K562 (cell line): ENCODE measurements at regions not wholly inside any gene's neighbourhood (a gene's known extent, or its start where the extent isn't known, plus 50 kb on each side); places are given as distances from the start of the nearest gene placed in this dataset.

Source experiments
- PHB ChIP-seq: fragments of 250-450 bp; sonication (Bioruptor Pico); IDR thresholded peaks from 2 replicates; pipeline ENCODE4 v1.5.0; 2021
- SETDB1 ChIP-seq: IDR thresholded peaks from one replicate; pipeline ENCODE4 v1.6.1; 2012; ENCODE audit warnings: low read length, control low read depth, inconsistent platforms
- TF ChIP-seq, protein P1 (sequence below): fragments of 450-650 bp; IDR thresholded peaks from 2 replicates; pipeline ENCODE4 v1.6.1; 2016; ENCODE audit warnings: low read depth
- TF ChIP-seq, protein P2 (sequence below), 2 experiments: fragments of 450-650 bp; formaldehyde crosslinking in 1 of 2; IDR thresholded peaks; 2 replicates each; pipeline versions ENCODE4 v1.4.0 to v1.6.1; 2014 to 2020; ENCODE audit warnings: mild to moderate bottlenecking in 2 of 2, borderline replicate concordance in 1 of 2, low read depth in 1 of 2
- TF ChIP-seq, protein P3 (sequence below): sonication (generic); formaldehyde crosslinking; IDR thresholded peaks from 2 replicates; pipeline ENCODE4 v1.8.0; 2022; ENCODE audit warnings: mild to moderate bottlenecking, missing genetic modification reagents, borderline replicate concordance
- TF ChIP-seq, protein P4 (sequence below): fragments of 250-450 bp; sonication (Bioruptor Pico); IDR thresholded peaks from 2 replicates; pipeline ENCODE4 v1.6.1; 2021; ENCODE audit warnings: mild to moderate bottlenecking
- TF ChIP-seq, protein P5 (sequence below): fragments of 250-450 bp; sonication (Bioruptor Pico); IDR thresholded peaks from 2 replicates; pipeline ENCODE4 v1.8.0; 2021; ENCODE audit warnings: moderate library complexity, mild to moderate bottlenecking, inconsistent platforms

DNA sequence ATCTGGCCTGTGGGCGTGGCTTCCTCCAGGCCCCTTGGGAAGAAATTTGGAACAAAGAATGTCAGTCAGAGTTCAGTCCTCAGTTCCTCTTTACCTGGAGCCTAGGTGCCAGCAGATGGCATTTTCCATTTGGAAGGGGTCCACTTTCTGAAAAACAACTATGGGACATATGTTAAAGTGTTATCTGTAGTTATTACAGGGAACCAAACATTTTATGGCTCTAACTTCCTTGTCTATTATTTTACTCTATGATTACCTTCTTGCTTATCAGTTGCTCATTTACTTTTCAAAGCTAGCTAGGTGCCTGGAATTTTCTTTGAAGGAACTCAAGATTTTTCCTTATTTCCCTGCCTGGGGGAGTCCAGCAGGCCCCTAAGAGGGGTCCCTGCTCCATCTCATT lies 159.8 kb upstream of the PUDP start (continued):
- TF ChIP-seq, protein P1, sequence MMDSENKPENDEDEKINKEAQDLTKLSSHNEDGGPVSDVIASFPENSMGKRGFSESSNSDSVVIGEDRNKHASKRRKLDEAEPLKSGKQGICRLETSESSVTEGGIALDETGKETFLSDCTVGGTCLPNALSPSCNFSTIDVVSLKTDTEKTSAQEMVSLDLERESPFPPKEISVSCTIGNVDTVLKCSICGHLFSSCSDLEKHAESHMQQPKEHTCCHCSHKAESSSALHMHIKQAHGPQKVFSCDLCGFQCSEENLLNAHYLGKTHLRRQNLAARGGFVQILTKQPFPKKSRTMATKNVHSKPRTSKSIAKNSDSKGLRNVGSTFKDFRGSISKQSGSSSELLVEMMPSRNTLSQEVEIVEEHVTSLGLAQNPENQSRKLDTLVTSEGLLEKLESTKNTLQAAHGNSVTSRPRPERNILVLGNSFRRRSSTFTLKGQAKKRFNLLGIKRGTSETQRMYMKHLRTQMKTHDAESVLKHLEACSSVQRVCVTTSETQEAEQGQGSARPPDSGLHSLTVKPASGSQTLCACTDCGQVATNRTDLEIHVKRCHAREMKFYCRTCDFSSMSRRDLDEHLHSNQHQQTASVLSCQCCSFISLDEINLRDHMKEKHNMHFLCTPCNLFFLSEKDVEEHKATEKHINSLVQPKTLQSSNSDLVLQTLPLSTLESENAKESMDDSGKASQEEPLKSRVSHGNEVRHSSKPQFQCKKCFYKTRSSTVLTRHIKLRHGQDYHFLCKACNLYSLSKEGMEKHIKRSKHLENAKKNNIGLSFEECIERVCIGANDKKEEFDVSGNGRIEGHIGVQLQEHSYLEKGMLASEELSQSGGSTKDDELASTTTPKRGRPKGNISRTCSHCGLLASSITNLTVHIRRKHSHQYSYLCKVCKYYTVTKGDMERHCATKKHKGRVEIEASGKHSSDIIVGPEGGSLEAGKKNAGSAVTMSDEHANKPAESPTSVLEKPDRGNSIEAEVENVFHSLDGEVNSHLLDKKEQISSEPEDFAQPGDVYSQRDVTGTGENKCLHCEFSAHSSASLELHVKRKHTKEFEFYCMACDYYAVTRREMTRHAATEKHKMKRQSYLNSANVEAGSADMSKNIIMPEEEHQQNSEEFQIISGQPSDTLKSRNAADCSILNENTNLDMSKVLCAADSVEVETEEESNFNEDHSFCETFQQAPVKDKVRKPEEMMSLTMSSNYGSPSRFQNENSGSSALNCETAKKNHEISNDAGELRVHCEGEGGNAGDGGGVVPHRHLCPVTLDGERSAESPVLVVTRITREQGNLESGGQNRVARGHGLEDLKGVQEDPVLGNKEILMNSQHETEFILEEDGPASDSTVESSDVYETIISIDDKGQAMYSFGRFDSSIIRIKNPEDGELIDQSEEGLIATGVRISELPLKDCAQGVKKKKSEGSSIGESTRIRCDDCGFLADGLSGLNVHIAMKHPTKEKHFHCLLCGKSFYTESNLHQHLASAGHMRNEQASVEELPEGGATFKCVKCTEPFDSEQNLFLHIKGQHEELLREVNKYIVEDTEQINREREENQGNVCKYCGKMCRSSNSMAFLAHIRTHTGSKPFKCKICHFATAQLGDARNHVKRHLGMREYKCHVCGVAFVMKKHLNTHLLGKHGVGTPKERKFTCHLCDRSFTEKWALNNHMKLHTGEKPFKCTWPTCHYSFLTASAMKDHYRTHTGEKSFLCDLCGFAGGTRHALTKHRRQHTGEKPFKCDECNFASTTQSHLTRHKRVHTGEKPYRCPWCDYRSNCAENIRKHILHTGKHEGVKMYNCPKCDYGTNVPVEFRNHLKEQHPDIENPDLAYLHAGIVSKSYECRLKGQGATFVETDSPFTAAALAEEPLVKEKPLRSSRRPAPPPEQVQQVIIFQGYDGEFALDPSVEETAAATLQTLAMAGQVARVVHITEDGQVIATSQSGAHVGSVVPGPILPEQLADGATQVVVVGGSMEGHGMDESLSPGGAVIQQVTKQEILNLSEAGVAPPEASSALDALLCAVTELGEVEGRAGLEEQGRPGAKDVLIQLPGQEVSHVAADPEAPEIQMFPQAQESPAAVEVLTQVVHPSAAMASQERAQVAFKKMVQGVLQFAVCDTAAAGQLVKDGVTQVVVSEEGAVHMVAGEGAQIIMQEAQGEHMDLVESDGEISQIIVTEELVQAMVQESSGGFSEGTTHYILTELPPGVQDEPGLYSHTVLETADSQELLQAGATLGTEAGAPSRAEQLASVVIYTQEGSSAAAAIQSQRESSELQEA, result no peak
- TF ChIP-seq, protein P2, sequence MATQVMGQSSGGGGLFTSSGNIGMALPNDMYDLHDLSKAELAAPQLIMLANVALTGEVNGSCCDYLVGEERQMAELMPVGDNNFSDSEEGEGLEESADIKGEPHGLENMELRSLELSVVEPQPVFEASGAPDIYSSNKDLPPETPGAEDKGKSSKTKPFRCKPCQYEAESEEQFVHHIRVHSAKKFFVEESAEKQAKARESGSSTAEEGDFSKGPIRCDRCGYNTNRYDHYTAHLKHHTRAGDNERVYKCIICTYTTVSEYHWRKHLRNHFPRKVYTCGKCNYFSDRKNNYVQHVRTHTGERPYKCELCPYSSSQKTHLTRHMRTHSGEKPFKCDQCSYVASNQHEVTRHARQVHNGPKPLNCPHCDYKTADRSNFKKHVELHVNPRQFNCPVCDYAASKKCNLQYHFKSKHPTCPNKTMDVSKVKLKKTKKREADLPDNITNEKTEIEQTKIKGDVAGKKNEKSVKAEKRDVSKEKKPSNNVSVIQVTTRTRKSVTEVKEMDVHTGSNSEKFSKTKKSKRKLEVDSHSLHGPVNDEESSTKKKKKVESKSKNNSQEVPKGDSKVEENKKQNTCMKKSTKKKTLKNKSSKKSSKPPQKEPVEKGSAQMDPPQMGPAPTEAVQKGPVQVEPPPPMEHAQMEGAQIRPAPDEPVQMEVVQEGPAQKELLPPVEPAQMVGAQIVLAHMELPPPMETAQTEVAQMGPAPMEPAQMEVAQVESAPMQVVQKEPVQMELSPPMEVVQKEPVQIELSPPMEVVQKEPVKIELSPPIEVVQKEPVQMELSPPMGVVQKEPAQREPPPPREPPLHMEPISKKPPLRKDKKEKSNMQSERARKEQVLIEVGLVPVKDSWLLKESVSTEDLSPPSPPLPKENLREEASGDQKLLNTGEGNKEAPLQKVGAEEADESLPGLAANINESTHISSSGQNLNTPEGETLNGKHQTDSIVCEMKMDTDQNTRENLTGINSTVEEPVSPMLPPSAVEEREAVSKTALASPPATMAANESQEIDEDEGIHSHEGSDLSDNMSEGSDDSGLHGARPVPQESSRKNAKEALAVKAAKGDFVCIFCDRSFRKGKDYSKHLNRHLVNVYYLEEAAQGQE (IDR thresholded peaks at IDR 0.05; ENCODE audit: borderline replicate concordance), result no peak
- TF ChIP-seq, protein P2 (CRISPR knock-in tag; IDR thresholded peaks at IDR 0.05; ENCODE audit: low read depth), result no peak
- TF ChIP-seq, protein P3, sequence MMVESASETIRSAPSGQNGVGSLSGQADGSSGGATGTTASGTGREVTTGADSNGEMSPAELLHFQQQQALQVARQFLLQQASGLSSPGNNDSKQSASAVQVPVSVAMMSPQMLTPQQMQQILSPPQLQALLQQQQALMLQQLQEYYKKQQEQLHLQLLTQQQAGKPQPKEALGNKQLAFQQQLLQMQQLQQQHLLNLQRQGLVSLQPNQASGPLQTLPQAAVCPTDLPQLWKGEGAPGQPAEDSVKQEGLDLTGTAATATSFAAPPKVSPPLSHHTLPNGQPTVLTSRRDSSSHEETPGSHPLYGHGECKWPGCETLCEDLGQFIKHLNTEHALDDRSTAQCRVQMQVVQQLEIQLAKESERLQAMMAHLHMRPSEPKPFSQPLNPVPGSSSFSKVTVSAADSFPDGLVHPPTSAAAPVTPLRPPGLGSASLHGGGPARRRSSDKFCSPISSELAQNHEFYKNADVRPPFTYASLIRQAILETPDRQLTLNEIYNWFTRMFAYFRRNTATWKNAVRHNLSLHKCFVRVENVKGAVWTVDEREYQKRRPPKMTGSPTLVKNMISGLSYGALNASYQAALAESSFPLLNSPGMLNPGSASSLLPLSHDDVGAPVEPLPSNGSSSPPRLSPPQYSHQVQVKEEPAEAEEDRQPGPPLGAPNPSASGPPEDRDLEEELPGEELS, result no peak
- TF ChIP-seq, protein P4, sequence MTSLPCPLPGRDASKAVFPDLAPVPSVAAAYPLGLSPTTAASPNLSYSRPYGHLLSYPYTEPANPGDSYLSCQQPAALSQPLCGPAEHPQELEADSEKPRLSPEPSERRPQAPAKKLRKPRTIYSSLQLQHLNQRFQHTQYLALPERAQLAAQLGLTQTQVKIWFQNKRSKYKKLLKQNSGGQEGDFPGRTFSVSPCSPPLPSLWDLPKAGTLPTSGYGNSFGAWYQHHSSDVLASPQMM (CRISPR knock-in tag), result no peak
- no peak for TF ChIP-seq PHB
- TF ChIP-seq SETDB1, result no peak
- TF ChIP-seq, protein P5, sequence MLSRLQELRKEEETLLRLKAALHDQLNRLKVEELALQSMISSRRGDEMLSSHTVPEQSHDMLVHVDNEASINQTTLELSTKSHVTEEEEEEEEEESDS (CRISPR knock-in tag), result no peak
